ENCODE measurements at regions not wholly inside any gene's neighbourhood (a gene's known extent, or its start where the extent isn't known, plus 50 kb on each side); places are given as distances from the start of the nearest gene placed in this dataset.

GRCh38 chr17:72479113-72479512, 358.3 kb downstream of the SOX9 start:
- DNase-seq, result no peak

DNA sequence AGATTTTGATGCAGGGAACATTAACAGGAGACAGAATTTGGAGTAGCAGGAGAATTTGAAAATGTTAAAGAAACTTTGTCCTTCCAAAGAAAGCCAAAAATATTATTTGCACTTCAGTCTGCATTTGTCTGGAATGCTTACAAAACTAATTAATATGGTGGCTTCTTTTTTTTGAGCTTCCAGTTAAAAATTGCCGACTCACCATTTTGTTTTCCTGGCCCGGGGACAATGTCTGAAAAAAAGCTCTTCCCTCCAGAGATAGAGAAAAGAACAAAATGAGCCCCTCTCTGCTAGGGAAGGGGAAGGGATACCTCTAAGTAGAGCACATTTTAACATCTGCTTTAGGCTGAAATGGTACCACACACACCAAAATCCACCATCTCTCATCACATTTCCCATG, 360.8 kb downstream of the SOX9 start:
- no peak for DNase-seq

DNA sequence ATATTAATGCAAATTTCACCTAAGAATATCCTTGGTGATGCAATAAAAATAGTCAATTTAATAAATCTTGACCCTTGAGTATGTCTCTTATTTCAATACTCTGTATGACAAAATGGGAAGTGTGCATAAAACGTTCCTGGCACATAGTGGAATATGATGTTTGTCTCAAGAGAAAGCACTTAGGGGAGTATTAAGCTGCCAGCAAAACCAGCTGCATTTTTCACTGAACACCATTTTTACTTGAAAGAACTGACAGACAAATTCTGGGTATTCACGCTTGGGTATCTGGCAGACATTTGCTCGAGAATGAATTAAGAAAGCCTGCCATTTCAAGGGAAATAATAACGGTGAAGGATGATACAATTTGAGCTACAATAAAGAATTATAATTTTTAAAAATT, 364.8 kb downstream of the SOX9 start:
- DNase-seq, result no peak

- no peak for DNase-seq
These were observed 366.0 kb downstream of the SOX9 start for GRCh38 chr17:72486806-72487205.

DNA sequence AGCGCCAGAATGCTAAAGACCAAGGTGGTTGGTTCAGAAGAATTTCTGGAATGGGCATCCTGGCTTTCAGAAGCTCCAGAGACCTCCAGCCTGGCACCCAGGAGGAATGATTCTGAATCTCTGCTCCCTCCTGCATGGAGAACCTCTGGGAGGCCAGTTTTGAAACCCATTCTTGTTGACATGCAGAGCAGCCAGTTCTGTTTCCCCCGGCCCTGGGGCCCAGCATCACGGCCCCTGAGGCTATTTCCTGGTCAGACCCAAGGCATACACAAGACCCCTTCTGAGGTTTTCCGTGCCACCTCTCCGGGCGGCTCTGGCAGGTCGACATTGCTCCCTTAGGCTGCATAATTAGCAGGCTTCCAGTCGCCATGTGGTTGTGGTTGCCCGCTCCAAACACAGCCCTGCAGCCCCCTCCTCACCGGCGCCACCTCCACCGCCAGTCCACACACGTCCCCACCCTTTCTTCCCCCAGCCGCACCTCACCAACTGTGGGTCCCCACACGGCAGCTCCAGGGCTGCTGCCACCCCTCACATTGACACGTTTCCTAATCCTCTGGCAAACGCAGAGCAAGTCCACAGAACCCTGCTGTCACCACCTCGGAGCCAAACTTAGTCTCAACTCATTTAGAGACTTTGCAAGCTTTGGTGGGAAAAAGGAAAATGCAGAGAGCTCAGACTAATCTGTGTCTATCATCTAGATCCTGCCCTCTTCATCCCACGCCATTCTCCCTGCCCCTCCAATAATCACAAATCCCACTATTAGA, 367.1 kb downstream of the SOX9 start:
- no peak for DNase-seq

GRCh38 chr17:72488555-72489271, 367.9 kb downstream of the SOX9 start:
- no peak for DNase-seq

DNA sequence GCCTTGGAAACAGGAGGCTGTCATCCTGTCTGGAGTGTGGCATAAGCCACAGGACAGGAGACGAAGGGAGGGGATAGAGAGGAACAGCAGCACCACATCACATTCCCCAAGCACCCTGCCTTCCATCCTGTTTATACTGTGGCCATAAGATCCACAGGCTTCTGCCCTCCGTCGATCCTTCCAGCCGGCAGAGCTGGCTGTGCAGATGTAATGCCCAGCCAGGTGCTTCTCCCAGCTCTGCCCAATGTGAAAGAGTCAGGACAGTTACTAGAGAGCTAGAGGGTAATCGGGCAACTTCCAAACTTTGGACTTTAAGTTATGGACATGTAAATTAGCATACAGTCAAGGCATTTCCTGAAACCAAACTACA, 368.4 kb downstream of the SOX9 start:
- DNase-seq, result no peak

DNA sequence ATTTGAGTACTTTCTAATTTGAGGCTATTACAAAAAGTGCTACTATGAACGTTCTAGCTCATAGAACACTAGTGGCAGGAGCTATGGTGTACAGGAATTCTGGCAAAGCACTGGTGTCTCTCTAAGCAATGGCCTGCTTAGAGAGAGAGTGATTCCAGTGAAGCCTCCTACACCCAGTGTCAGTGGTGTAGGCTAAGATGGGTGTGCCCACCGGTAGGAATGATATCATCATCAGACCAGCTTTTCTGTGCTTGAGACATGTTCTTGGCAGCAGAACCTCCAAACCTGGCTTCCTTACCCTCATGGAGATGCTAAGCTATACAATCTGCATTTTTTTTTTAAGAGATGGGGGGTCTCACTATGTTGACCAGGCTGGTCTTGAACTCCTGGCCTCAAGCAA, 370.3 kb downstream of the SOX9 start:
- no peak for DNase-seq

- no peak for DNase-seq
These were observed 371.7 kb downstream of the SOX9 start for GRCh38 chr17:72492494-72492893.

DNA sequence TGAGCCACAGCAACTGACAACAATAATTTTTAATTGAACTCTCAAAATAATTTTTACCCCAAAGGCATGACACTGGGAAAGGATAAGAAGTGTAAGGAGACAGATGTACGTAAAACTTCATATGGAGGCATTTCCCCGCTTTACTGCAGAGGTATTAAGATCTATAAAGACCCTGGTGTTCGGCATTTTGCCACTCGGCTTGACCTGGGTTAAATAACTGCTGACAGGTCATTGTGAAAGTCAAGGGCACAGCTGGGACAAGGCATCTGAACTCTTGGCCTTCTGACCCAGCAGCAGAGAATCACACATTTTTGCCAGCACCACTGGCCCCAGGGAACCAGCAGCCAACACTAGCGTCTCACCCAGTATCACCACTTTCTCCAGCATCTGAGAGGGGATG, 372.1 kb downstream of the SOX9 start:
- no peak for DNase-seq

GRCh38 chr17:72494566-72494965, 373.7 kb downstream of the SOX9 start:
- no peak for DNase-seq

DNA sequence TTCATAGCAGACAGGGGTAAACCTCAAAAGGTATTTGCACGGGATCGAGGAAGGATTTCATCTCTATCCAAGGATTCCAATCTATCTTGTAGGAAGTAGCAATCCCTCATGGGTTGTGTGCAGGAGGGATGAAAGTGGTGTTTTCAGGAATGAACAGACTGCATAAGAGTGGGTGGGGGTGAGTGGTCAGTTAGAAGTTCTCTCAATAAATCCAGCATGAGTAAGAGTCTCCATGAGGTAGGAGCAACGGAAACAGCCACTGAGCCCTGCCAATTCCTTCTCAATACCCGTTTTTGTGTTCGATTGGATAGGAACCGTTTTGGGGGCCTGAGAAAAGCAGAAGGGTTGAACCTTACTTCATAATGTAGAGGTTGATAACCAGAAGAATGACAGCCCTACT, 375.6 kb downstream of the SOX9 start:
- no peak for DNase-seq

- DNase-seq, result no peak
These were observed 377.1 kb downstream of the SOX9 start for GRCh38 chr17:72497915-72498314.

DNA sequence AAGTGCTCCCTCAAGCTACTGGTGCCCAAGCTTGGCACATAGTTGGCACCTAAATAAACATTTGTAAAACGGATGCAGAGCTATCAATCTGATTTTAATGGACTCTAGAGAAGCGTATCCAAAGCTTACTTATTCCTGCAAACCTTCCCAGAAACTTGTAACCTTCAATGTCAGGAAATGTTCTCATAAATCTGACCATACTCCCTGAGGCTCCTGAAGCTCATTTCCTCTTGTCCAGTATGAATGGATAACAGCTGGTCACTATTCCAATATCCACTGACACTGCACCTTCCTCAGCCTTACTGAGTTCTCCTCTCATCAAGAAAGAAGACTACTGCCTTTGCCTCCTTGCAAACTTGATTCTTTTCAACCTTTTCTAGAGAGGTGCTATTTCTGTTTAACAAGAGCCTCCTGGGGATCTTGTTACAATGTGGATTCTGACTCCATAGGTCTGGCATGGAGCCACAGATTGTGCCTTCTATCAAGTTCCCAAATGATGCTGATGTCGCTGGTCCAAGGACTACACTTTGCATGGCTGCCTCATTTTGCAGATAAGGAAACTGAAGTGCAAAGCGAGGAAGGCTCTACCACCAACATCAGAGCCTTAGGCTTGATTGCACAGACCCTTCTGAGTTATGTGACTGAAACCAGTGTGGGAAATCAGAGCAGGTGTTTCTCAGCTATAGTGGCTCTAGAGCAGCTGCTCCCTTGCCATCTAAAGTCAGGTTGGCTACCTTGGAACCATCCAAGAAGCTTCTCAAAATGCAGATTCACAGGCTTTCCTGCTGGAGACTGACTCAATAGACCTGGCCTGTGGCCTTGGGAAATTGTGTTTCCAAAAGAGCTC, 377.8 kb downstream of the SOX9 start:
- DNase-seq, result no peak

DNA sequence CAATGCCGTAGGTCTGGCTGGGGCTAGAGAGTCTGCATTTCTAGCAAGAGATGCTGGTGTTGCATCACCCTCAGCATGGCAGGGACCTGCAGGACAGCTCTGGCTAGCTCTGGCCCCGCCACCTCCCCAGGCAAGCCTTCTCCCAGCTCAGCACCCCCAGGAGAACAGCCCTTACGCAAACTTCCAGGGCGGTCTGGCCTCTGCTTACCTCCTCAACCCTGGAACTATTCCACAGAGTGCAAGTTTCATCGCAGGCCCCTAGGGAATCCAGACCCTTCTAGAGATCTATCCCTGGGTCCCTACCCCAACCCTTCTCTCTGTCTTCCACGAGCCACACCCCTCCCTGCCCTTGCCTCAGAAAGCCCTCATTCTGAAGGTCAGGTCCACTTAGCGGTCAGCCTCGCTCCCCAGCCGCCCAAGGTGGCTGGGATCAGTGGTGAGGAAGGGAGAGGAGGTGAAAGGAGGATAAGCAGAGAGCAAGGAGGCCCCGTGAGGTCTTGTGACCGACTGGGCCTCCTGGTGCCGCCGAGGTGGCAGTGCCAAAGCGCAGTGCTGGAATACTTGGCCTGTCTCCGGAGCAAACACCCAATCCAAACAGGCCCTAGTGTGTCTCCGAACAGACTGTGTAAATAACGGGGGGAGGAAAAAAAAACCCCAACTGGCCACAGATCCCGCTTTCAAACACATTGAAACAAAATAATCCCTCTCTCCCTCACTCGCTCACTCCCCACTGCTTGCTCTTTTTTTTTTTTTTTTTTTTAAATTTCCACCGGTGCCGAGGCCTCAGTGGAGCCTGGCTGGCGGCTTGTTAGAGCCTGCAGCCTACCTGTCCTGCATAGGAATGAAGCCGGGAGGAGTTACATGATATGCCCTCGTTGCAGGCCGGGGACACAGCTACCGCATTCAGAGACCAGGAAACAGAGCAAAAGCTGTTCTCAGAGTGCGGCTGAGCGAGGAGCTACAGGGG, 380.9 kb downstream of the SOX9 start:
- no peak for DNase-seq

DNA sequence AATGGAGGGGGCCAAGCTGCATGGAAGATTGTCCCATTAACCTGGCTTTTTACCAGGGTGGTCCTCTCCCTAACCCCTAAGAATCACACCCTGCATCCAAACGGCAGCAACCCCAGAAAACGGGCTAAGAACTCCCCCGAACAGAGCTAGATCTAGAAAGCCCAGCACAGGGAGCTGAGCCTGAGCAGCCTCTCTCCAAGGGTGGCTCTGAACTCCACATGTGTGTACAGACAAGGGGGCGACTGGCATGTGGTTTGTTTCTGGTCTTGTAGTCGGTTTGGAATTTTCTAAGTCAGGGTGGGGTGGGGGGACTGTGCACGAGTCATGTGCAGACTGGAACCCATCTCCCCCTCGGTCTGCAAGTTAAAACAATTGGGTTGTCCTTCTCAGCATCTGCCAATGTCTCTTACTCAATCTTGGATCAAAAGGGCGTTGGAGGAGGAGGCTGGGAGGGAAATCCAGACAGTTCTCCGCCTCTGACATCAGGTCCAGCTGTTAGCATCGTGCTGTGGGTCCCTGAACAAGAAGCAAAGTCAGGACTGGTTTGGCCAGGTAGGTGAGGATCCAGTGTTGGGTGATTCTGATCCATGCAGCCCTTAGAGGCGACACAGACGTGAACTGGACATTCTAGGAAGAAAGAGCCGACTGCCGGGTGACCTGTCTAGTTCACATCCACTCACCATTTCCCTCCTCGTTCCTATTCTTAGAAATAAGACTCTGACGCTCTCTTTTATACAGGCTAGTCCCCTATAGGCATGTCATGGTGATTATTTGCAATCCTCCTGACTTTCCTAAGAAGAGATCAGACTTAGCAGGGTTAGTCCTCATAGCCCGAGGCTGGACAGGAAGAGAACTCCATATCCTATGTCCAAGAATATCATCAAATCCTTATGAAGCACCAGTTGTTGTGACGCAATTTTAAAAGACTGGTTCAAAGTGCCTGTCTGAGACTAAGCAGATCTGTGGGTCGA, 381.8 kb downstream of the SOX9 start:
- DNase-seq, result no peak

DNA sequence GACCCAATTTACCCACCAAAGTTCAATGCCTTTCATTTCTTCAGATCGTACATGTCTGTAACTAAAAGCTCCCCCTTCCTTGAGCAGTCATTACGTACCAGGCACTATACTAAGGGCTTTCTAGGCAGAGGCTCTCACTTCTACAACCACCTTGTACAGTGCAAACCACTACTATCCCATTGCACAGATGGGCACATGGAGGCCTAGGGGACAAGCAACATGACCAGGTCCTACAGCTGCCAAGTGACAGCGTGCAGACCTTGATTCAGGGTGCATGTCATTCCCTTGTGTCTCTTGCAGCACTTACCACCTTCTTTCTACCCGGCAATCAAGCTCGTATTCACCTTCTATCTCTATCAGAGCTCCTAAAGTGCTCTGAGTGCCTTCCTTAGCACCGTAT, 382.7 kb downstream of the SOX9 start:
- DNase-seq, result no peak

- no peak for DNase-seq
These were observed 384.0 kb downstream of the SOX9 start for GRCh38 chr17:72504783-72505182.

DNA sequence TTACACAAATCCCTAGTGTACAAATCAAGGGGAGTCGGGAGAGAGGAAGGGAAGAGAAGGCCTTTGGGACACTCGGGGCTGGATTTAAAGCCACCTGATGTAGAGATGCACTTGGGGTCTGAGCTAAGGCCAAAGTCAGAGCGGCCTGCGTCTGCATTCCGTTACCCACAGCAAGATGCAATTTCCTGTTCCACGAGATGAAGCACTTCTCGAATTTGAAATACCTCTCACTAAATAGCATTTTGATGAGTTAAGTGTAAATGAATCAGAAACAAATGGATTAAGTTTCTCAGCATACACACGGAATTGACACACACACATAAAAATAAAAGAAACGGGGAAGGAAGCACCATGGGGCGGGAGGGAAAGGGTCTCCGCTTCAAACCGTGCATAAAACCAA, 386.0 kb downstream of the SOX9 start:
- DNase-seq, result no peak

DNA sequence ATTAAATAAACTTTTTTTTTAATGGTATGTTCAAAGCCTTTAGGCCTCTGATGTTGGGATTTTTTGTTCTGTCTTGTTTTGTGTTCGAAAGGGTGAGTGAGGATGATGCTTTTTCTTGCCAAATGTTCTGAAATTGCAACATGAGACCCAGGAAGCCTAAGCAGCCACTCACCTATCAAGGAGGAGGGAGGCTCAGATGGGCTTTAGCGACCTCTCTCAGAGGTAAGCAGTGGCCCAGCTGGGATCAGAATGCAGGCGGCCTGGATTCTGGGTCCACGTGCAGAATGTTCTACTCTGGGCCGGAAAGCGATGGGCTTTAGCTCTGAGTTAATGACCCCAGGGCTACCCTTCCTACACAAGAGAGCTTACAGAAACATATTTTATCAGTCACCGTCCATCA, 386.6 kb downstream of the SOX9 start:
- no peak for DNase-seq

- no peak for DNase-seq
These were observed 389.7 kb downstream of the SOX9 start for GRCh38 chr17:72510351-72511016.

Data from effector CD4-positive, alpha-beta T cell (primary cell).